ENCODE measurements at regions not wholly inside any gene's neighbourhood (a gene's known extent, or its start where the extent isn't known, plus 50 kb on each side); places are given as distances from the start of the nearest gene placed in this dataset.

- TF ChIP-seq RAD21 (IDR thresholded peaks at IDR 0.05; ENCODE audit: low read depth): no peak
- TF ChIP-seq CEBPB (IDR thresholded peaks at IDR 0.05): no peak
- no peak for TF ChIP-seq TEAD4 (IDR thresholded peaks at IDR 0.05)
- no peak for TF ChIP-seq EP300 (IDR thresholded peaks at IDR 0.05; ENCODE audit: borderline replicate concordance)
- no peak for TF ChIP-seq TCF12 (IDR thresholded peaks at IDR 0.05; ENCODE audit: low read depth)
- TF ChIP-seq TAF1 (IDR thresholded peaks at IDR 0.05; ENCODE audit: low read depth): no peak
- TF ChIP-seq NFIC (IDR thresholded peaks at IDR 0.05): no peak
- no peak for TF ChIP-seq ZBTB7A (IDR thresholded peaks at IDR 0.05; ENCODE audit: low read depth)
Measured at GRCh38 chr10:28481968-28482367, 51.0 kb upstream of the WAC start.

Data from Ishikawa (cell line).